Myocyte (in vitro differentiated cells): ENCODE measurements at regions not wholly inside any gene's neighbourhood (a gene's known extent, or its start where the extent isn't known, plus 50 kb on each side); places are given as distances from the start of the nearest gene placed in this dataset.
A peak's percentile ranks its signal among the peaks of the same experiment; 100 is the strongest.
"Not testable (repeated sequence)": the region's sequence is repeated elsewhere in the genome, so short reads cannot be mapped to it uniquely, and the experiment has no call there.

Experiments
- DNase-seq: peaks from one replicate; pipeline ENCODE4 v3.0.0-alpha.2; 2012; ENCODE audit warnings: low read depth

DNA sequence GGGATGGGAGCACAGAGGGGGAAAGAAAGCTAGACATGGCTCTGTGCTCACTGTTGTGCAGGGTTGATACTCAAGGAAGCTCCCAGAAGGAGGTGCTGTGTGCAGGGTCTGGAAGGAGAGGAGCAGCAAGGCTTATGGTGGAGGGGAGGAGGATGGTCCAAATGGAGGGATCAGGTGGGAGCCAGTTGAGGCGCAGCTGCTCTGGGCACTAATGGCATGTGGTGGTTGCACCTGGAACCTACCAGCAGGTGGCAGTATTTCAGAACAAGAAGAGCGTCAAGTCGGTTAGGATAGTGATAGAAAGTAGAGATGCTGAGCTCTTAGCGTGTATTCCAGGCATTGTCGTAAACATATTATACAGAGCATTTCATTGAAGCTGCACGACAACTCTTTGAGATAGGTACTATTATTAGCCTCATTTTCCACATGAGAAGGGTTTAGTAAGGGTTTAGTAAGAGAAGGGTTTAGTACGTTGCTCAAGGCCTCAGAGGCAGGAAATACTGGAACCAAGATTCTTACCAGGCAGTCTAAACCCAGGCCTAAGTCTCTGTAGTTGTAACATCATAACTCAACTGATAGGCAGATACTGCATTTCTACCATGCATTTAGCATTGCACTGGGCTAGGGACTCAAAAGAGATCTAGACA is 223.7 kb downstream of the CYP26B1 start:
- peak; percentile 79 for DNase-seq

- no peak for DNase-seq
Observed at GRCh38 chr2:71923143-71923525, 224.5 kb downstream of the CYP26B1 start.

DNA sequence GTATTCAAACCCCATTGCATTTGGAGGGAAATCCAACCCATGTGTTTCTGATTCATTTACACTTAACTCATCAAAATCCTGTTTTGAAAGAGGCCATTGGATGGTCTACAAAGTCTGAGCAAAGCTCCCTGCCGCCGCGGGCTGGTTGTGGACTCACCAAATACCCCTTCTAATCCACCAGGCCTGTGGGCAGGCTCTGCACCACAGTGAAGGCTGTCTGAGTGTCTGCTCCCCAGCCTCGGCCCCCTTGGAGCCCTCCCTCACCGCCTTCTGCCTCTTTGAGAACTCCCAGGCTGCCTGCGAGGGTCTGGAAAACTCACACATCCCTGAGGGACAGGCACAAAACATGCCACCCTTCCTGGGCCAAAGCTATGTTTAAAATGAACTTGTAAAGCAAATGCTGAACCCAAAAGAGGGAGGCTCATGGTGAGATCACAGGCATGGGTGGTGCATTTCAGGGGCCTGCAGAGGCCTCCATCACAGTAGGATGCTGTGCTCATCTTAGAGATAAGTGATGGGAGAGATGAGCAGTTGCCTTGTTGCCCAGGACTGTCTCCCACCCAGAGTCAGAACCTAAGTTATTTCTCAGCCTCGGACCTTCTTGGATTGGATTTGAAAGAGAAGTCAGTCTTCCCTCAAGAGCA is 225.0 kb downstream of the CYP26B1 start:
- no peak for DNase-seq

DNA sequence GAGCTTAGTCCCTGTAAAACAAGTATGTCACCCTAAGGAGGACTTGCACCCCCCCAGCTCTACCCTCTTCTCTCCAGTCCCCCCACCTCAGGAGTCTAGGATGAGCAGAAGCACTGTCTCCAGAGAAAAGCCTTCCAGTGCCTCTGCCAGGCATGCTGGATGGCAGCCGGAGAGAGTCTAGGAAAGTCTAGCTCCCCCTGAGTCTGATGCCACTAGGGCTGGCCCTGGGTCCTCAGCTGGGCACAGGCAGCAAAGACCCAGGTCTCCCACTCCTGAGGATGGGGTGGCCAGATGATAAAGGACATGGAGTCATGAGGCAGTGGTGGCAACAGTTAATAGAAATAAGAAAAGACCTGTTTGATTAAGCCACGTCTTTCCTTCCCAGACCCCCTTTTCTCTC is 225.6 kb downstream of the CYP26B1 start:
- no peak for DNase-seq

- not testable (repeated sequence) for DNase-seq
Observed at GRCh38 chr2:71920819-71921218, 226.8 kb downstream of the CYP26B1 start.

DNA sequence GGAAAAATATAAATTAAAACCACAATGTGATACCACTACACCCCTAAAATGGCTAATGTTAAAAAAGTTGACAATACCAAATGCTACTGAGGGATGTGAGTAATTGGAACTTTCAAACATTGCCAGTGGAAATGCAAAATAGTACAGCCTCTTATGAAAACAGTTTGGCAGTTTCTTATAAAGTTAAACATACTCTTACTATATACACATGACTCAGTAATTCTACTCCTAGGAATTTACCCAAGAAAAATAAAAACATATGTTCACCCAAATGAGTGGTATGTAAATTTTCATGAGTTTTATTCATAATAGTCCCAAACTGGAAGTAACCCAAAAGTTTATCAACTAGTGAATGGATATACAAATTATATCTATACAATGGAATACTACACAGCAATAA is 228.0 kb downstream of the CYP26B1 start:
- no peak for DNase-seq

DNA sequence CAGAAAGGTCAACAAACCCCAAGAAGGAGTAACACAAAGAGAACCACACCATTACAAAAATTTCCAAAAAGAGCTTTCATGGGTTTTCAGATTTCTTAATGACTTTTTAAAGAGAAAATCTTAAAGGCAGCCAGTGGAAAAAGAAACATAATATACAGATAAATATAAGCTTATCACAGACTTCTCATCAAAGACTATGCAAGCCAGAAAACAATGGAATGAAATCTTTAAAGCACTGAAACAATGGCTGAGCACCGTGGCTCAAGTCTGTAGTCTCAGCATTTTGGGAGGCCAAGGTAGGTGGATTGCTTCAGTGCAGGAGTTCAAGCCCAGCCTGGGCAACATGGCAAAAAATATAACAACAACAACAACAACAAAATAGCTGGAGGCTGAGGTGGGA is 237.4 kb downstream of the CYP26B1 start:
- no peak for DNase-seq

DNA sequence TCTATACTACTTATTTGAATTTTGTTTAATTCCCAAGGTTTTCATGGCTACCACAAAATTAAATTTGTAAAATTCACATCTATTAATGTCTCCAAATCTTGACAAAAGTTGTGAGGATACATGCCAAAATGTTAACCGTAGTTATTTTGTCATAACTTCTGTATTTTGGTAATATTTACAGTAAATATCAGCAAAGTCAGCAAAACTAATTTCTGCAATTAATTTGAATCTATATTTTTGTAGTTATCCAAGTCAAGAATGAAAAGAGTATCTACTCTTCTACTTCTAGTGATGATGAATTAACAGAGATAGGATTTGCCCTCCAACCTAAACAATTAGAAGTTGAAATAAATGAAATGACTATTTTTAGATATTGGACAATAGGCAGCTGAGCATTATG is 238.9 kb downstream of the CYP26B1 start:
- DNase-seq: no peak

GRCh38 chr2:71907503-71907902 is 240.2 kb downstream of the CYP26B1 start:
- no peak for DNase-seq

- no peak for DNase-seq
Observed at GRCh38 chr2:71906357-71906973, 241.2 kb downstream of the CYP26B1 start.

DNA sequence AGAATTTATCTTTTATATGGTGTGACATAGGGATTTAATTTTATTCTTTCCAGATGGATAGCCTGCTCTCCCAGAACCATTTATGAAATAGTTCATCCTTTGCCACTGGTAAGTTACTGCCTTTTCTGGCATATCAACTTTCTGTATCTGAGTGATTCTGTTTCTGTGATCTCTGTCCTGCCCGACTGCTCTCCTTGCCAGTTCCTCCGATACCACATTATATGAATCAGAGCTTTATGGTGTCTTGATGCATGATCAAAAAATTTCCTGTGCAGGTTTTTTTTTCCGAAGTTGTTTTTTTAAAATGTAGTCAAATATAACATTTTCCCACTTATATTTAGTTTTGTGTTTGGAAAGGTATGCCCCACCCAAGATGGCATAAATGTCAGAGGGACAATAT is 242.5 kb downstream of the CYP26B1 start:
- no peak for DNase-seq

DNA sequence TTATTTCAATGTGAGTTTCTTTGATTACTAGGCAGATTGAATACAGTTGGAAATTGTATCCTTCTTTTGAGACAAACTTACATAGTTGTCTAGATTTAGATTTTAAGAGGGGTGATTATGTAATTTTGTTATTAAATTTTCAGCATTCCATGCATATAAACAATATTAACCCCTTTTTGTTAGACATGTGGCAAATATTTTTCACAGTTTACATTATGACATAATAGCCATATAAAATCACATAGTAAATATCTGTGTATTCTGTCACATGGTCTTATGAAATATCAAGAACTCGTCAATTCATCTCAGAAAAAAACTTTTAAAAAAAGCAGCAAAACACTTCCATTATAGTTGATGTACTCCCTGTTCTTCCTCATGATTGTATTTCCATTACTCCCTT is 243.8 kb downstream of the CYP26B1 start:
- DNase-seq: no peak

GRCh38 chr2:71901466-71901865 is 246.2 kb downstream of the CYP26B1 start:
- DNase-seq: peak; percentile 67

DNA sequence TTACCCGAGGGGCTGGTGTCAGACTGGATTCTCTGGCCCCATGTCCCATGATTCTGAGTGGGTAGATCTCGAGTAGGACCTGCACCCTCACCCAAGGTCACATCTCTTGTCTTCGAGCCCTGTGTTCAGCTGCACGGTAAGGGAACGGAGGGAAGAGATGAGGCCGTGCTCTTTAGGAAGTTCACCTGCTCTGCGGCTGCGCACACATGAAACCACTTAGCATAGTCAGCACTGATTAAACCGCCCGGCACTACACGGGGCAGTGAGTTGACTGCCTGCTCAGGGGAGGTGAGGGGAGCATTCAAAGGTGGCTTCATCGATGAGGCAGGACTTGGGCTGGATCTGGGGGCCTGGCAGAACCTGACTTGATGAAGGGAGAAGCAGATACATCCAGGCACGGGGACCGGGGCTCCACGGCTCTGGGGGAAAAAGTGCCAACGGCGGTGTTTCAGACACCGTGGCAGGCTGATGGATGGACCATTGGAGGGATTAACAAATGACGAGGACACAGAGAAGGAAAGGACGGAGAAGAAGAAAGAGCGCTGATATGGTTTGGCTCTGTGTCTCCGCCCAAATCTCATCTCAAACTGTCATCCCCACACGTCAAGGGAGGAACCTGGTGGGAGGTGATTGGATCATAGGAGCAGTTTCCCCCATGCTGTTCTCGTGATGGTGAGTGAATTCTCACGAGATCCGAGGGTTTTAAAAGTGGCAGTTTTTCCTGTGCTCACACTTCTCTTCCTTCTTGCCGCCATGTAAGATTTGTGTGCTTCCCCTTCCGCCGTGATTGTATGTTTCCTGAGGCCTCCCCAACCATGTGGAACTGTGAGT is 248.6 kb downstream of the CYP26B1 start:
- no peak for DNase-seq

DNA sequence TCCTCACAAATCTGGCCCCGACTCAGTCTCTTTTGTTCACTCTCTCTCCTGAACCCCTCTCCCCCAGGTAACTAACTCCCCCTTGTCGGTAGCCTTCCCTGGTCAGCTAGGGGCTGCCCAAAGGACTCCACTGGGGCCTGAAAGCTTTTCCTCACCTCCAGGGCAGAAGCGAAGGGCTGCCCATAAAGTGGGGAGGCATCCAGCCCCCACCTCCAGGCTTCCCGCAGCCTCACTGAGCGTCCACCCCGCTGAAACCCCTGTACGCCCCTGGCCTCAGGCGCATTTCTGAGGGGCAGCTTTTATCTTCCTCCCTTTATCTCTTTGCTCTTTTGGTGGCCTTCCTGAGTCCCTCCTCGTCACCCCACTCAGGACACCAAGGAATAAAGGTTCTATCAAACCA is 249.3 kb downstream of the CYP26B1 start:
- no peak for DNase-seq

DNA sequence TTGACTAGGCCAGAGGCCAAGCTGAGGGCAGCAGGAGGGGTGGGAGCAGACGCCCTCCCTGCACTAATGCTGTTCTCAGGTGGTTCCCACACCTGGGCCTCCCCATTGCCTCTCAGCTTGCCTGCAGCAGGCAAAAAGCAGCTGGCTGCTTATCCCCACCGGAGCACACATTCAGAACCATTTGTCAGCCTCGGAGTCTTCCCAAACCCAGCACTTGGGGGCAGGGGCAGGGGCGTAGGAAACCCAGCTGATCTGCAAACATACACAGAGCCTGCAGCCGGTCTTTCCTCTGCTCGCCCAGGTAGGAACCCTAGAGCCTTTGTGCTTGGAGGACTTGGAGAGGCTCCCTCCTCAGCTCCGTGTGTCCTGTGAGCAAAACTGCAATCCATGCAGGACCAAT is 249.8 kb downstream of the CYP26B1 start:
- DNase-seq: no peak

DNA sequence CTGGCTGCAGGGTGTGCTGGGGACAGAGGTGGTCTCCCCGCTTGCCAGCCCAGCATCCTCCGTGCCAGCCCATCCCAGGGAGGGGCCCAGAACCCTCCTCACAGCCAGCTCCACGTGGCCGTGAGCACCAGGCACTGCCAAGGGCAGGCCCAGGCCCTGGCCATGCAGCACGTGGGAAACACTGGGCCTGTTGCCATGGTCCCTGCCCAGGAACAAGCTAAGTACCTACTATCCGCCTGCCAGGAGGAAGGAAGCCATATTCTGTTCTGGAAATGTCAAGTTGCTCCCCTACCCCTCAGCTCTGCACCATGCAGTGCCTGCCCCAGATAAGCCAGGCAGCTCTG is 250.6 kb downstream of the CYP26B1 start:
- DNase-seq: no peak

DNA sequence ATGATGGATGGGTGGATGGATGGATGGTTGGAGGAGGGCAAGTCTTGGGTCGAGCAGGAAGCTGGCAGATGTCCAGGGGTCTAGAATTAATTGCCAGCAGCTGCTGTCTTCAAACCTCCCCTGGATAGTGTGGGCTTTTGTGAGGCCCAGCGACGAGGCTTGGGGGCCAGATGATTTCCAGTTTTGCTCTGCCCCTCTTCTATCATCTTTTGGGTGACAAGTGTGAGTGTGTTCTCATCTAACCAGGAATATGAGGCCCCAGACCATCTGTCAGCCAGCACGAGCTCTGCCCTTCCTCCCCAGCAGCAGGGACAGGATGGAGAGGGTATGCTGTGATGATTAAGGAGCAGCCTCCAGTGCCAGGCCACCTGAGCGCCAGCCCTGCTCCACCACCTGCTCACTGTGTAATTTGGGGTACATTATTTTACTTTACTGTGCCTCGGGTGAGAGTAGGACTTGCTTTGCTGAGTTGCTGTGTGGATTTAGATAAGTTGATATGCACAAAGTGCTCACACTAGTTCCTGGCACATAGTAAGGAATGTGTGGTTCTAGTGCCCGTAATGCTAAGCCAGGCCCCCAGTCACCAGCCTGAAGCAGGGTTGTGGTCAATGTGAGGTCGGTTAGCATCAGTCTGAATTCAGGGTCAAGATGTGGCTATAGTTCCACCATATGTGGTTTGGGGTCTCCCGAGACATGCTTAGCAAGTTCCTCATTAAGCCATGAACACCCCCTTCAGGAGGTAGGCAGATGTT is 251.1 kb downstream of the CYP26B1 start:
- no peak for DNase-seq

GRCh38 chr2:71895320-71896161 is 252.1 kb downstream of the CYP26B1 start:
- no peak for DNase-seq

DNA sequence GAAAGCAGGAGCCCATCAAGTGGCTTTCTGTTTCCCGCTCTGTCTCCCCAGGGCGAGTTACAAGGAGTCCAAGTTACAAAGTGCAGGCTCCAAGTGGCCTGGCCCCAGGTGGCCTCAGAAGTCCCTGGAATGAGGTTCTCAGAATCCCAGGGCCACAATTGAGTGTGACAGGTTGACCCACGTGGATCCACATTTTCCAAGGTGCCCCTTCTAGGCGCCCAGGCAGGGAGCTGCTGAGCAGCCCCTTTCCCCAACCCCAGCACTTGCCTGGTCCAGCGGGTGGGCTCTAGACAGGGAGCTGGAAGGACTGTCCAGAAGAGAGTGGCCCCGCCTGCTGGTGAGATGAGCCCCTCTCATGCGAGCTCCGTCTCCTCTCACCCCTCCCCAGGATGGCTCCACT is 253.4 kb downstream of the CYP26B1 start:
- DNase-seq: no peak

DNA sequence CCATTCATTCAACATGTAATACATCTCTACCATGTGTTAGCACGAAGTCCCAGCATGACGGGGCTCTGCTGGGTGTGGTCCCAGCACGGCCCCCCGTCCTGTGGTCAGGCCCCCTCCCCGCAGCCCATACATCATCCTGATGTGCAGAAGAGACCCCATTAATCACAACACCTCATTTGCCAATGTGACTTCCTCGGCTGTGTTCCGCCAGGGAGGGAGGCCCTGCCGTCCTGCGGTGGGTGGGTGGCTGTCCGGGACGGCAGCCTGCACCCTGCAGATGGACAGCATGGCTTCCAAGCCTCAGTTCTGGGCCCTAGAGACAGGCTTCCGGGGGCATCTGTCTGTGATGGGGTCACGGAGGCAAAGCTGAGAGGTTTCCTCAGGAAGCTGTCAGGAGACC is 254.0 kb downstream of the CYP26B1 start:
- DNase-seq: no peak
